GM10266 (cell line): ENCODE measurements at regions not wholly inside any gene's neighbourhood (a gene's known extent, or its start where the extent isn't known, plus 50 kb on each side); places are given as distances from the start of the nearest gene placed in this dataset.
"Not testable (repeated sequence)": the region's sequence is repeated elsewhere in the genome, so short reads cannot be mapped to it uniquely, and the experiment has no call there.

Source experiments
- DNase-seq: peaks from one replicate; pipeline ENCODE4 v3.0.0; 2012; ENCODE audit errors: extremely low spot score
- TF ChIP-seq, protein P1 (sequence below): IDR thresholded peaks from 2 replicates; pipeline ENCODE4 v1.5.1; 2012; ENCODE audit warnings: mild to moderate bottlenecking, low read depth; ENCODE audit not compliant: control insufficient read depth, insufficient read depth; ENCODE audit errors: missing control alignments

DNA sequence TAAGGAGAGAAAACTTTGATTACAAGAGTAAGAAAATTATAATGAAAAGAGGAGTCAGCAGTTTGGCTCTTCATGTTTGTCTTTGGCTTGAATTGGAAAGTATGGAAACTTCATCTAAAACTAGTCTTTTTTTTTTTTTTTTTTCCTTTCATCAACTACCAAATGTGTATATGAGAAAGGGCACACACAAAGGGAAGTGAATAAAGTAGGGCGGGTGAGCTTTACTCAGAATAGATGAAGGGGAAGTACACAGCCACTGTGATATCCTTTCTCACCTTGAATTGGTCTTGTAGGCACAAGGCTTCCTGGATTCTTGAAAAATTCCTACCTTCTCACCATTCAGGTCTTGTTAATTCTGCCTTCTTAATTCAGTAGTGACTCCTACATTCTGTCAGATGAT is 652.3 kb upstream of the KCNMB2 start:
- TF ChIP-seq, protein P1, sequence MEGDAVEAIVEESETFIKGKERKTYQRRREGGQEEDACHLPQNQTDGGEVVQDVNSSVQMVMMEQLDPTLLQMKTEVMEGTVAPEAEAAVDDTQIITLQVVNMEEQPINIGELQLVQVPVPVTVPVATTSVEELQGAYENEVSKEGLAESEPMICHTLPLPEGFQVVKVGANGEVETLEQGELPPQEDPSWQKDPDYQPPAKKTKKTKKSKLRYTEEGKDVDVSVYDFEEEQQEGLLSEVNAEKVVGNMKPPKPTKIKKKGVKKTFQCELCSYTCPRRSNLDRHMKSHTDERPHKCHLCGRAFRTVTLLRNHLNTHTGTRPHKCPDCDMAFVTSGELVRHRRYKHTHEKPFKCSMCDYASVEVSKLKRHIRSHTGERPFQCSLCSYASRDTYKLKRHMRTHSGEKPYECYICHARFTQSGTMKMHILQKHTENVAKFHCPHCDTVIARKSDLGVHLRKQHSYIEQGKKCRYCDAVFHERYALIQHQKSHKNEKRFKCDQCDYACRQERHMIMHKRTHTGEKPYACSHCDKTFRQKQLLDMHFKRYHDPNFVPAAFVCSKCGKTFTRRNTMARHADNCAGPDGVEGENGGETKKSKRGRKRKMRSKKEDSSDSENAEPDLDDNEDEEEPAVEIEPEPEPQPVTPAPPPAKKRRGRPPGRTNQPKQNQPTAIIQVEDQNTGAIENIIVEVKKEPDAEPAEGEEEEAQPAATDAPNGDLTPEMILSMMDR = no peak

DNA sequence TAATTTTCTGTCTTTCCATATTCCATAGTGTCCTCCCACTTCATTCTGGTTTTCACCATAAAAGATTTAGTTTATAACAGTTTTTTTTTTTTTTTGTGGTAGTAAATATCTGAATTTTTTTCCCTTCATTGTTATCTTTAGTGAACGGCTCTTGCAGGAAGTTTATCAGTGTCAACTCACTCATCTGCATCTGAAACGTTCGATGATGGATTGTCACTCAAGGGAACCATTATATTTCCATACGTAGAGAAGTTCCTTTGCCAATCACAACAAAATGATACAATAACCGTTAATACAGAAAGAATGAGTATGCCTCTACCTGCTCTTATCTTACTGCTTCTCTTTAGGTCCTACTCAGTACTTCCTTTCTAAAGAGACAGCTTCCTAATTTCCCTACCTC is 651.2 kb upstream of the KCNMB2 start:
- no peak for DNase-seq
- TF ChIP-seq, protein P1 = no peak

More for the DNA sequence above, 652.3 kb upstream of the KCNMB2 start:
- DNase-seq = no peak

DNA sequence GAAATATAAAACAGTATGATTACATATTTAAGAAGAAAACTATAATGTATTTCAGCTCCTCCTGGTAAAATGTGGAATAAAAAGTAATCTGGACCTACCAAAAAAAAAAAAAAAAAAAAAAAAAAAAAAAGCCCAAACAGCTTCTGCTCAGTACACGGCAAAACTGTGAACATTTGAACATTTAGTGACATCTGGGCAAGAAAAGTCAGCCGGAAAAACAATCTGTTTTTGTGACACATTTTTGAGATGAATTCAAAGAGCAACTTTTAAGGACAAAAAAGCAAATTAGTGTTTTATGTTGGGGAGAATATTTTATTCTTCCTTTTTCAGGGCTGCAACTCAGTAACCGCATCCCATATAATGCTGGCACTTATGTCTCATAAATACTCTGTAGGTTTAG is 649.7 kb upstream of the KCNMB2 start:
- TF ChIP-seq, protein P1 = no peak
- no peak for DNase-seq

DNA sequence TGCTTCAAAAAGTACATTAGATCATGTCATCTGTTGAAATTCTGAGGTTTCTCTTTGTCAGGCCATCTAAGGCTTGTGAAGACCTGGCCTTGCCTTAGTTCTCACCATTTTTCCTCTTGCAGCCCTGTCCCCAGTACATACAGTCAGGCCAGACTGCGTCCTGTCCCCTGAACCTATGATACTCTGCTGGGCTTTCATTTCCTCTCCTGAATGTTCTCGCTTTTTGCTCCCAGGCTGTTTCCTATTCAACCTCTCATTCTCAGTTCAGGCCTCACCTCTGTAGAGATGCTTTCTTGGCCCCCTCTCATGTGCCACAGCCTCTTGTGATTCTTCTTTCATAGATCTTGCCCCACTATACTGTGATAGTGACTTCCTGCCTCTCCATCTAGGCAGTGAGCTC is 648.8 kb upstream of the KCNMB2 start:
- DNase-seq = no peak
- TF ChIP-seq, protein P1 = no peak

DNA sequence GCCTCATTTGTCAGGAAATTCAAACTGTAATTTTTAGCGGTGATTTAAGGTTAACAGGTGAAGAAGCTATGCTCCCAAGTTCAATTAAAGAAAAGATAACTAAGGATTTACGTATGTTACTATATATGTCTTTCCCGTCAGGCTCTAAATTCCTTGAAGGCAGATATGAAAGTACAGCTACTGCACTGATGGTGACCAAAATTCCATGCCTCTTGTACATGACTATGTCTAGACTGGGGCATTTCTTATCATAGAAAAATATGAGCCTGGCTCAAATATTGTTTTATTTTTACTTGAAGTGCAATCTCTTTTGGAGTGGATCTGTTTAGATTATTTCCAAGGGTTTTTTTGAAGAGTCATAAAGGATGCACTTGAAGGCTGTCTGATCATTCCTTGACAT is 647.1 kb upstream of the KCNMB2 start:
- DNase-seq = no peak
- TF ChIP-seq, protein P1 = no peak

DNA sequence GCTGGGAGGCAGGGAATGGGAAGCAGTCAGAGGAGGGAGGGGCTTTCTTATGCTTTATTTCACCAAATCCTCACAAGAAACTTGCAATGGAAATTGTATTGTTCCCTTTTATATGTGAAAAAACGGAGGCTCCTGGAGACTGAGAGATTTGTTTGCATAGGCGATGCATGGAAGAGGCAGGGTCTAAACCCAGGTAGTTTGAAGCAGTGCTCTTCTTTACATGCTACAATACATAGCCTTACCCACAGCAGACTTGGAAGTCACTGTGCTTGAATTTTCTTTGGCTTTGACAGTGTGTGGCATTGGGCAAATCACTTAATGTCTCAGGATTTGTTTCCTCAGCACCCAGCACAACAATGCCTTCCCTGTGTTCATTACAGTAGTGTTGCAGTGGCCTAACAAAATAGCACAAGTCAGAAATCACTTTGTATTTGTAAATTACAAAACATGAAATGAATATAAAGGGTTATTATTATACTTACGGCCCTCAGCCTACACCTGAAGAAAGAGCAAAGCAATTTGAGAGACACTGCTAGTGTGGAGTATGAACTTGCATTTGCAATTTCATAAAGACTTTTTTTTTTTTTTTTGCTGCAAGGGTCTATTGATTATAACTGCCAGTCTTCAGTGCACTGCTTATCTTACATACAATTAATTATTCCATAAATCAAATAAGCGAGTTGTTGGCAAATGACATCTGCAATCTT is 646.4 kb upstream of the KCNMB2 start:
- no peak for DNase-seq
- TF ChIP-seq, protein P1 = no peak

DNA sequence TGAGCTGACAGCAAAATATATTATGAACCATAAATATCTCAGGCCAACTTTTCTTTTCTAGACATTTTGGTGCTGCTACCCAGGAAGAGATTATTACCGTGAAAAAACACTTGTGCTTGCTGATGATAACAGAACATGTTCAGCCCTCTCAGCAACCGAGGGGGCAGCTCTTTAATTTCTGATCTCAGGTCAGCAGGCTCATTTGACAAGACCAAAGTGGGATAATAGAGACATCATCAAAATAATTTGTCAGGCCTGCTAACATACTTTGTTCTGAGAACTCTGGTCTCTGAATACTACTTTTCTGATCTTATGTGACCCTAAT is 645.9 kb upstream of the KCNMB2 start:
- TF ChIP-seq, protein P1 = no peak
- DNase-seq = no peak

DNA sequence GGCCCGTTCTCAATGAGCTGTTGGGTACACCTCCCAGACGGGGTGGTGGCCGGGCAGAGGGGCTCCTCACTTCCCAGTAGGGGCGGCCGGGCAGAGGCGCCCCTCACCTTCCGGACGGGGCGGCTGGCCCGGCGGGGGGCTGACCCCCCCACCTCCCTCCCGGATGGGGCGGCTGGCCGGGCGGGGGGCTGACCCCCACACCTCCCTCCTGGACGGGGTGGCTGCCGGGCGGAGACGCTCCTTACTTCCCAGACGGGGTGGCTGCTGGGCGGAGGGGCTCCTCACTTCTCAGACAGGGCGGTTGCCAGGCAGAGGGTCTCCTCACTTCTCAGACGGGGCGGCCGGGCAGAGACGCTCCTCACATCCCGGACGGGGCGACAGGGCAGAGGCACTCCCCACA is 644.7 kb upstream of the KCNMB2 start:
- DNase-seq = not testable (repeated sequence)
